SKM-1 treated with dmso at 0.1 percent for 144 hours (cell line): ENCODE measurements at regions not wholly inside any gene's neighbourhood (a gene's known extent, or its start where the extent isn't known, plus 50 kb on each side); places are given as distances from the start of the nearest gene placed in this dataset.
"Not testable (repeated sequence)": the region's sequence is repeated elsewhere in the genome, so short reads cannot be mapped to it uniquely, and the experiment has no call there.

Experiments used
- DNase-seq: peaks from one replicate; lab custom pipeline; 2025; ENCODE audit not compliant: unreplicated experiment; lab: John Stamatoyannopoulos, UW

DNA sequence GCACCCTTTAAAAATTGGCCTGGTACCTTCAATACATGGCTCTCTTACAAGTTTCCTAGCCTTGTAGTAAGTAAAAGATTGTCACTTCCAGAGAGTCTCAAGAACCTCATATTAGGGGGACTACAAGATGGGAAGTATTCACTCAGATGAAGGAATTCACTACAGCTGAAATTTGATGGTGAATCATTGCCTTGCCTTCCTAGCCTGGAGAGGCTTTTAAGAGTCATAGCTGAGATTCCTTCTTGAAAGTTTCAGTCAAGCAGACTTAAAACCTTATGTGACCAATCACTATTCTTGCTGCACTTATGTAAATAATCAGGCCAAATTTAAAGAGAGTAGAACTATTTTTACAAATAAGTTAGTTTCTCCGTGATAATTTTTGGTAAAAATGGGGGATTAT, 451.6 kb downstream of the TRHDE start:
- DNase-seq: no peak

DNA sequence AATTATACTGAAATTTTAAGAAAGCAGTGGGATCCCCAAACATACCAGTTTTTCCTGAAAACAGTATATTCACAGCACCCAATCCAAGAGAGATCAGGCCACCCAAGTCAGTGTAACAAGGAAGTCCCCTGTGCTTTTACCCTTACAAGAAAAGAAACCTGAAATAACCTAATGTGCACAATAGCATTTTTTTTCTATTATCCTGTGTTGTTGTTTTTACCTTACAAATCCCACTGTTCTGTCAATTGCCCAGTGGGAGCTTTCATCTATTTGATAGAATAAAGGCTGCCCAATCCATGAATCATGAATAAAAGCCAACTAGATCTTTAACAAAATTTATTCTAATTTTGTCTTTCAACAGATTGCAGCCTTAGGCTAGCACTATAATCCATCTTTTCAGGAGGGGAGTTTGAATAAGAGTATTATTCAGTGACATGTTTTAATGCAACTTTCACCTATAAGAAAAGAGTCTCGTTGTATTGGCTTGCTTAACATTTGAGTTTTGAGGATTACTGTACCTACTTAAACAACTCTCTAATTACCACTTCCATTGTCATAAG, 457.4 kb downstream of the TRHDE start:
- DNase-seq: no peak

DNA sequence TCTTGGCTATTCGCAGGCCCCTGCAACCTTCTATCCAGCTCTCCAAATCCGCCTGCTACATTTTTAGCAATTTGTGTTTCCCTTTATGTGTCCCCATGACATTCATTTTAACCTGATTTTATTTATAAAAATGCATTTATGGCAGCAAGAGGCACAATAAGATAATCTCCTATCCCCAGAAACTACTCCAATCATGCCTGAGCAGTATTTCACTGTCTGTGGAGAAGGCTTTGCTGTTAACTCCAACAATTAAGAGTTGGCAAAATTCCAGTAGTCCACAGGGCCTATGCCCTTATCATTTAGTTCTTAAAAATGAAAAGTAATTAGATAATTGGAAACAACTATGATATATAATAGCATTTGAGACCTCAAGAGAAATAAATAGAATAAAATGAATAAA, 462.4 kb downstream of the TRHDE start:
- DNase-seq: no peak

DNA sequence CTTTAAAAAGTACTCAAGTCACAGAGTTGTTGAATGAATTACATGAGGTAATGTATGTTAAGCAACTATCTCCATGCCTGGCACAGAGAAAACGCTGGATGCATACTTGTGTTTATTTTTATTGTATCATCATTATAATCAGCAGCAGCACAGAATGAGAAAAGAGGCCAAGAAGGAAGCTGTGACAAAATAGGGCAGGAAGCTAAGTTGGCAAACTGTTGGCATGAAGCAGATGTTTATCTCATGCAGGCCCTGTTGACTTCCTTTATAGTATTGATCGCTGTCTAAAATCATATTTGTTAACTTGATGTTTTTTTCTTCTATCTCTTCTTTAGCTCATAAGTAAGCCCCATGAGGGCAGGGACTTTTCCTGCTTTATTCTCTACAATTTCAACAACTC, 466.6 kb downstream of the TRHDE start:
- no peak for DNase-seq

DNA sequence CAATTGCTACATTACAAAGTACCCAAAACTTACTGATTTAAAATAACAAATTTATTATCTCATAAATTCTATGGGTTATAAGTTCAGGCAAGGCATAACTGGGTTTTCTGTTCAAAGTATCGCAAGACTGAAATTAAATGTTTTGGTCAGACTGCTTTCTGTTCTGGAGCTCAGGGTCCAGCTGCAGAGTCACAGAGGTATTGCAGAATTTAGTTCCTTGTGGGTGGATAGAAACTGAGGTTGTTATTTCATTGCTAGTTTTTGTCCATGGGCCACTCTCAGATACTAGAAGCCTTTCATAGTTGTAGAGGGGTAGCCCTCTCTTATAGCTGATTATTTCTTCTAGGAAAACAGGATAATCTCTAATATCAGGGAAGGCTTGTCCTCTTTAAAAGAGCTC, 467.9 kb downstream of the TRHDE start:
- DNase-seq: no peak

DNA sequence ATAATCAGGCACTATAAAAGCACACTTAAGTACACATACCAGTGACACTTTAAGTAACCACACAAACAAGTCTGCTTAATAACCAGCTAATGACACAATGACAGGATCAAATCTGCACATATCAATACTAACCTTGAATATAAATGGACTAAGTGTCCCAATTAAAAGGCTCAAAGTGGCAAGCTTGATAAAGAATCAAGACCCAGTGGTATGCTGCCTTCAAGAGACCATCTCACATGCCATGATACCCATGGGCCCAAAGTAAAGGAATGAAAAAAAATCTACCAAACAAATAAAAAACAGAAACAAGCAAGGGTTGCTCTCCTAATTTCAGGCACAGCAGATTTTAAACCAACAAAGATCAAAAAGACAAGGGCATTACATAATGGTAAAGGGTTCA, 470.4 kb downstream of the TRHDE start:
- no peak for DNase-seq

DNA sequence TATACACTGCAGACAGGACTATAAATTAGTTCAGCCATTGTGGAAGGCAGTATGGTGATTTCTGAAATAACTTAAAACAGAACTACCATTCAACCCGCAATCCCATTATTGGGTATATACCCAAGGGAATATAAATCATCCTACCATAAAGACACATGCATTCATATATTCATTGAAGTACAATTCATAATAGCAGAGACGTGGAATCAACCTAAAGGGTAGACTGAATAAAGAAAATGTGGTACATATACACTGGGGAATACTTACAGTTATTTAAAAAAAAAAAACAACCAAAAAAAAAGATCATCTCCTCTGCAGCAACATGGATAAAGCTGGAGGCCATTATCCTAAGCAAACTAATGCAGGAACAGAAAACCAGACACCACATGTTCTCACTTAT, 473.9 kb downstream of the TRHDE start:
- DNase-seq: no peak

DNA sequence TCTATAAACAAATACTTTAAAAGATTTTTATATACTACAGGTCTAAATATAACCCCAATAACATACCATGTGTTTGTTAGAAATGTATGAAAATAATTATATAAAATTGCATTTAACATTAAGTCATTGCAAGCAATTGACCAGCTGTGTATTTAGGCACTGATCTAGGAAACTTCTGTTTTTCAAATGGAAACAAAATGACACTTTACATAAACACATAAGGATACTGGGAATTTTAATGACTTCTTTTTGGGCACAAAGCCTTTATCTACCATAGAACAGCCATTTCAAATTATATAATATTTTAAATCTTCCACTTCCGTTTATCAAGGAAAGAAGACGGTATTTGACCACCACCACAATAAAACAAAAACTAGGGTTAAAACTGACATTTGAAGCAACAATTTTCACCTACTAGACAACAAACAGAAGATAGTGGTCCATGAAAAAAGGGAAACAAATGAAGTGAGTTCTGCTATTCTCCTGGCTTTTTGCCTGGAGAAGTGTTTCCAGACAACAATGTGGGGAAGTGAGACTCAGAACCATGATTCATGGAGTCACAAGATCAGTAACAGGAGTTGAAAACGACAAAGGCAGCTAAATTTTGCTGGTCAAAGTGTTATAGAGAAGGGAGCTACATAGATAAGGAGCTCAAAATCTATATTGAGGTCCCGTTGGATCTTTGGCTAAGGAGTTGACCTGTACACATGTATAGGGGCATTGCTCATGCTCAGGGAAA, 475.1 kb downstream of the TRHDE start:
- no peak for DNase-seq

DNA sequence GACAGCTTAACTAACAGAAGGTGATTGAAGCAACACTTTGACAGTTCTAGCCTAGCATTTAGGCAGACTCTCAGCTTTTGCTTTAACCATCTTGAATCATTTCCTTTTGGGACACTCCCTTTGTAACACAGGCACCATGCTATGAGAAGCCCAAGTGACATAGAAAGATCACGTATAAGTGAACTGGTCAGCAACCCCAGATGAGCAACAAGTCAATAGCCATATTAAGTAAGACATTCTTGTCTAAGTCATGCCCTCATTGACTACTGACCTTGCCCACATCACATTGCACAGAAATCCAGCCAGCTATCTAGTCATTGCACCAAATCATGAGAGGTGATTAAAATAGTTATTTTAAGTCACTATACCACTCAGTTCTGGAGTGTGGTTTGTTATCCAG, 476.8 kb downstream of the TRHDE start:
- no peak for DNase-seq

DNA sequence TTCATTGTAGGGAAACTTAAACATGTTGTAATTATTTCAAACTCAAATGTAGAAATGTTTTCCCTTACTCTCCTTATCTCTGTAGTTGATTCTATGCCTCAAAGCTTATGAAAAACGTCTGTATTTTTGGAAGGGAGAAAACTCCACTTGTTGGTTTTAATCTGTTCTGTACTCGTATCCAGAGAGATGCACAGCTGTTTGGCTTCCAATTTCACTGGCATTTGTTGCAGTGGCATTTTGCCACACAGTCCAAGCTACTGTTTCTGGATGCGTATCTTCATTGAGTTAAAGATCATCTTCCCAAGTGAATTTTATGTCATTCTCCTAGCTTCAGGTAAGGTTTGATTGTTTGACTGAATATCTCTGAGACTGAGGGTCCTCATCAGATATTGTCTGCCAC, 481.4 kb downstream of the TRHDE start:
- no peak for DNase-seq

DNA sequence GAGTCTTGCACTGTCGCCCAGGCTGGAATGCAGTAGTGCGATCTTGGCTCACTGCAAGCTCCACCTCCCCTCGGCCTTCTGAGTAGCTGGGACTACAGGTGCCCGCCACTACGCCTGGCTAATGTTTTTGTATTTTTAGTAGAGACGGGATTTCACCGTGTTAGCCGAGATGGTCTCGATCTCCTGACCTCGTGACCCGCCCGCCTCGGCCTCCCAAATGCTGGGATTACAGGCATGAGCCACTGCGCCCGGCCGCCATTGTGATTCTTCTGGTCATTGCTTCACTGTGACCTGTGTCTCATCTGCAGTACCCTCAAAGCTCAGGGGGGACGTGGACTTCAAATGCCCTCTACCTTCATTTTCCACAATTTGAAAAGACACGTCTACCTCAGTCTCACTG, 481.9 kb downstream of the TRHDE start:
- DNase-seq: not testable (repeated sequence)

DNA sequence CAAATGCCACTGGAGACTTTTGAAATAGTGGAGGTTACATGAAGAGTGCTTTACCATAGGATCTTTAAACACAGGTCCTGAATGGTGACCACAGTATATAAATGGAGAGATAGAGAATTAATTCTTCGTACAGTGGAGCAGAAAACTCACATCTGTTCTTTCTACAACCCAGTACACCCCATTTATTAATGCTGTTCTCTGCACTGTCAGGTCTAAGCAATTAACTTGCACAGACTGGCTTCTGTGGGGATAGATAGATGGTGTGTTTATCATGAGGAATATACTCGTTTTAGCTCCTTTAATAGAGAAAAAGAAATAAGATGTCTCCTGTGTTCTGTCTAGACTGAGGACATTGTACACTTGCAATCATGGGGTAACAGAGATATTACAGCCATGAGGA, 494.3 kb downstream of the TRHDE start:
- DNase-seq: no peak

DNA sequence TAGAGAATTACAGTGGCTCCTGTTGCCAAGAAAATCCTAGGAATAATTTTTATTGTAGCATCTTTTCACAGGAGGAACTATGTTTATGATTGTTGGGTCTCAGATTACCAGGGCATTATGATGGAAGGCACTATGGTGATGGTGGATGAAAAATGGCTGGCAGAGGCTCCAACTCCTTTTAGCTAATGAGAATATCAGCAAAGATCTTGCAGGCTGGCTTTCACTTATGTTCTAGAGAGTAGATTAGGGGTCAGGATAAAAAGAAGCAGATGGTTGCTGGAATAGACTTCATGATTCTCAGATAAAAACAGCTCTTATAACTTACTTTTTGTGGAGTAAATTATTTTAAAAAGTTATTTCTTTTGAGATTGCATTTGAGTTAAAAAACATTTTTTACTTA, 501.9 kb downstream of the TRHDE start:
- no peak for DNase-seq

DNA sequence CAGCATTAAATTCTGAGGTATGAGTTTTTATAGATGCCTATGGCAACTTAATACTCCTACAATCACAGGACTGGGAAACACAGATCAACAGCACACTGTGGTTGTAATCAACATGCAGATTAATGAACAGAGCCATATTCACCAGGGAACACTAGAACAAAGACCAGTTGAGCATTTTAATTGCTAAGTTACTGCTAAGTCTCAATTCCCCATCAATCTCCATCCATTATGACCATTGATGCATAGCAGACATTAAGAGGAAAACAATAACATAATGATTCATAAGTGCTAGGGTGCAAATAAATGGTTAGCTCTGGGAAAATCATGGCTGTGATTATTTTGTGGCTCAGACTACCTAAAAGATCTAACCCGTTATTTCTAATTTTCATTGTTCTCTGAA, 505.6 kb downstream of the TRHDE start:
- no peak for DNase-seq

DNA sequence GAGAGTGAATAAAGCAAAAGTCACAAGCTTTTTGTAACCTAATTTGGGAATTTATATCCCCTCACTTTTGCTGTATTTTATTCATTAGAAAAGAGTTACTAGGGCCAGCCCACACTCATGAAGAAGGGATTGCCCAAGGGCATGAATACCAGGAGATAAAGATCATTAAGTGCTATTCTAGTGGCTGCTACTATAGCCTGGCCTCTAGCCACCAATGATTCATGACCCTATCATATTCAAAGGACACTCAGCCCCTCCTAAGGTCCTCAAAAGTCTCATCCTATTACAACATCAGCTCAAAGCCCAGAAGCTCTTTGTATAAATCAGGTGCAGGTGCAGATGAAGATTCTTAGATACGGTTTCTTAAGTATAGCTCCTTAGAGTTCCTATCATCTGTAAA, 518.1 kb downstream of the TRHDE start:
- no peak for DNase-seq

DNA sequence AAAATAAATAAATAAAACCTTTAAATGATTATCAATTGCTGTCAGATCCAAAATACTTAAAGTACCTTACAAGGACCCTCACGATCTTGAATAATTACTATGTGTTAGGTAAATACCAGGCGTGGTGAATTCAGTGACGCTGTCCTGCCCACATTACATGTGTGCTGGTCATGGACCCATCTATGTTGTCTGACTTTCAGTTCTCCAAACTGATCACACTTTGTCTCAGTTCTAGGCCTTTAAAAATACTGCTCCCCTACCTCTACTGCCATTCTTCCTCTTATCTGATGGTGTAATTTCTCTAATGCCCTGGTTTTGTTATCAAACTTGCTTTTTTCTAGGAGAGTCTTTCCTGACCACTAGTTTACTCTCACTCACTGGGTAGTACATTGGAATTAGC, 520.7 kb downstream of the TRHDE start:
- no peak for DNase-seq

DNA sequence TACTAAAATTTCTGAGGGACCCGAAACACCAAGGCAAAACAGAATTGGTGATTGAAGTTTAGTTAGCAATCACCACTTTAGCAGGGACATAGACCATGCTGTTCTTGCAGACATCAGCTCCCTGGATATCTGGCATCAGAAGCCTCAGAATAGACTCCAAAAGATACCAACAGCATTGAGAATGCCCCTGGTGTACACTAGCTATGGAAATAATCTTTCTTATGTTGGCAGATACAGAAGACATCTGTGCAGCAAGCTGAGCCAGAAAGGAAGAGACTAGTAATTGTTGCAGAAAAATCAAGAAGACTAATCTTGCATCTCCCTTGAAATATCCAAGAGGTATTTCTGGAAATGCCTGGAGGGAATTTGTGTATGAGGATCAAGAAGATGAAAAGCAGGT, 521.6 kb downstream of the TRHDE start:
- DNase-seq: no peak

DNA sequence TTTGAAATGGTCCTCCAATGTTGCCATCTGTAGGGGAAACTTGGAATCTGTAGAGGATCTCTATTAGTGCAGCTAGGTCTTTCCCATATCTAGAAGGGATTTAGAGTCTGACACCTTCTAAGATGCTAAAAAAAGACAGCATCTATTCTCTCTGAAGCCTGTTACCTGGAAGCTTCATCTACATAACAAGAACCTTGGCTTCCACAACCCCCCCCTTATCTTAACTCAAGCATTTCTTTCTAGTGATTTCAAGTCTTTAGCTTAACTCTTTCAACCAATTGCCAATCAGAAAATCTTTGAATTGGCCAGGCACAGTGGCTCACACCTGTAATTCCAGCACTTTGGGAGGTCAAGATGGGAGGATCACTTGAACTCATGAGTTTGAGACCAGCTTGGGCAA, 543.3 kb downstream of the TRHDE start:
- no peak for DNase-seq

DNA sequence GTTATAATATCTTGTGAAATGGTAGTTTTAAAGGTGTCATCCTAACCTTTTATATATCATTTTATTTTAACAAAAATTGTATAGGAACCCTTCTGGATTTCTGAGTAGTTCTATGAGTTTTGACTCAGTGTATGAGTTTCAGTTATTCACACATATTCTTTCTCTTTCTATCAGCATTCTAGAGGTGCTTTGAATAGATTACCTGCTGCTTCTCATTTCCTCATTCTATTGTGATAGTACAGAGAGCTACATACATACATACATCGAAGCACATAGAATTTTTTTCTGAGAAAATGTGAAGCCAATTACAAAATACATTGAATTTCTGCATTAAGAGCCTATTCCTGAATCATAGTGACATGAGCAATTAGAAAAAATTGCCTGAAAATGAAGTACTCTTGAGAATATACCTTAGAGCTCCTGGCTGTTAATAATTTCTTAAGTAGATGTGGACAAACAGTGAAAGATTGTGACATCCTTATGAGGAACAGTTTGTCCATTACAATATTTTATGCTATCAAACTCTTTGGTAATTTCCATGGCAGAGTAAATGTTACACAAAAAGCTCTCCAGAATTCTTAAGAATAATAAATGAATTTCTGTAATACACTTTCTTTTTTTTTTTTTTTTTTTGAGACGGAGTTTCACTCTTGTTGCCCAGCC, 556.6 kb downstream of the TRHDE start:
- no peak for DNase-seq

DNA sequence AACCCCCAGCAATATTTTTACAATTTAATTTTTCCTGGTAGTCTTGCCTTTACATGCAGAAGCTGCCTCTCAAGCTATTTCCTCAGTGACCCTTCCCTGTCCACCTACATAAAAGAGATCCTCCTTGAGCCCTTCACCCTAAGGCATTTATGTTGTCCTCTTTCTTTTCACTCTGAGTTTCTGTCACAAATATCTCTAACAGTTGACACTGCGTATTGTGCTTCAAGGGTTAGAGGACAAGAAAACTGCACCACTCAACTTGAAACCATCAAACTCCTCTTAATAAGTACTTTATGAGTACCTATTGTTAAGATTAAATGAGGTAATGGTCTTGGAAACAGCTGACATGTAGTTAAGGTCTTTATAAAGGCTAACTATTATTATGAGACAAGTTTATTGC, 557.7 kb downstream of the TRHDE start:
- DNase-seq: no peak

DNA sequence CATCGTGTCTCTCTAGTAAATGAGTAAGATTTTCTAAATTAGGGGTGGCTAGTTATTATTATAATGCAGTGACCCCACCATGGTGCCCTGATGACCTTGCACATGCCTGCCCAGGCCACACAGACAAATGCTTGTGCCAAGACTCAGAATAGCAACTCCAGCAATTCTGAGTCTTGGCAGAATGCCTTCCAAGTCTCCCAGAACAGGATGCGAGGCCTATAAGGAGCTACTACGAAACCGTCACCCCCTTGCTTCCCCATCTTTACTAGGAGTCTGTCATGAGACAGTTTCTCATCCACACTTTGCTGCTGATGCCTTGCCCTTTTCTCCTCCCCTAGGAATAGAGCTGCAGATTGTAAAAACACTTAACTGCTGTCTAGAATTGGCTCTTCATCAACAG, 559.9 kb downstream of the TRHDE start:
- DNase-seq: no peak

DNA sequence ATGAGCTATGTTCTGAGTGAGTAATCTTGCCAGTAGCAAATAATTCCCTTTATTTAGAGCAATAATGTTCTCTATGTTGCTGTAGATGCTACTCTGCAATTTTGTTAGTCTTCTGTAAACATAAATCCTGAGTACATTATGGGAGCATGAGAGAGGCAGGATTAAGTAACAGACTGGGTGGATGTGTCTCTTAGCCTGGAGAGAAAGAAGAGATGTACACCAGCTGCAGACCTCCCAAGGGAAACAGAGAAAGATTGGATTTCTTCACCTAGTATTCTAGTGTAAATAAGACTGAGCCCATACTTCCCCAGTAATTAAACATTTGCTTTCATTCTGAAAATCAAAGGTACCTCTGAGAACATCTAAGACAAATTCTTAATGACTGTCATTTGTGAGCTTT, 564.0 kb downstream of the TRHDE start:
- DNase-seq: no peak

DNA sequence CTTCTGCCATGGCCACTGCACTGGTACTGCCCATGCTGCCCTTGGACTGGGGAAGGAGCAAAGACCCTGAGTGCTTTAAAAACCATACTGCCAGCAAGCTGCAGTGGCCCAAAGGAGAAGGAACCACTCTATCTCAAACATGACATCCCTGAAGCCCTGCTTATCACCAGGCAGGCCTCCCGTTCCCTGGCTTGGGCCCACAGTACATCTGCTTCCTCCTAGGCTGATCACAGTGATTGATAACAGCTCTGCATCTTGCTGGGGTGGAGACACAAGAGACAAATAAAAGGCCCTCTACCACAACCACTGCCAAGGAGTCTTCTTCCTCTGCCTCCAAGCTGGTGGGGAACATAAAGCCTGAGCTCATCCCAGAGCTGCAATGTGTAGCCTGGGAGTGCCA, 567.5 kb downstream of the TRHDE start:
- no peak for DNase-seq
